Activated B cell treated with CpG ODN at 0.5 μM for 24 hours (primary cell): ENCODE measurements at regions not wholly inside any gene's neighbourhood (a gene's known extent, or its start where the extent isn't known, plus 50 kb on each side); places are given as distances from the start of the nearest gene placed in this dataset.

Experiments used
- ATAC-seq: fragments of 200-7000 bp; cut with Tn5 transposase; one replicate; pipeline ENCODE4 v1.10.0; 2021; ENCODE audit warnings: low read depth, mild to moderate bottlenecking, moderate library complexity
- CTCF ChIA-PET: fragments of 350-600 bp; sonication (Branson Sonifier 250); formaldehyde crosslinking; loops from one replicate; lab custom pipeline; 2021; ENCODE audit warnings: antibody characterized with exemption; lab: Charles Lee
- POLR2A ChIA-PET: fragments of 350-600 bp; sonication (Branson Sonifier 250); formaldehyde crosslinking; loops from one replicate; lab custom pipeline; 2021; ENCODE audit warnings: antibody characterized with exemption; lab: Charles Lee
- DNase-seq: peaks from one replicate; pipeline ENCODE4 v3.0.0; 2022
- H3K27ac Mint-ChIP-seq: one replicate; pipeline ENCODE4 v1.8.0; 2020; ENCODE audit warnings: mixed read lengths
- H3K27me3 Mint-ChIP-seq: one replicate; pipeline ENCODE4 v1.8.0; 2021; ENCODE audit warnings: mixed read lengths
- H3K36me3 Mint-ChIP-seq: one replicate; pipeline ENCODE4 v1.8.0; 2021; ENCODE audit warnings: low read depth, mixed read lengths
- H3K4me1 Mint-ChIP-seq: one replicate; pipeline ENCODE4 v1.8.0; 2021; ENCODE audit warnings: mixed read lengths
- H3K4me3 Mint-ChIP-seq: one replicate; pipeline ENCODE4 v1.8.0; 2020; ENCODE audit warnings: mild to moderate bottlenecking, mixed read lengths
- H3K9me3 Mint-ChIP-seq: one replicate; pipeline ENCODE4 v1.8.0; 2020; ENCODE audit warnings: mixed read lengths
- intact Hi-C: fragments of 100-400 bp; cut with micrococcal nuclease; formaldehyde crosslinking; loops from one replicate; pipeline ENCODE4 v1.15.1; 2024
- TF ChIP-seq, protein P1 (sequence below): fragments of 200-600 bp; IDR thresholded peaks from one replicate; pipeline ENCODE4 v1.8.0; 2022; ENCODE audit warnings: antibody characterized with exemption, mild to moderate bottlenecking

DNA sequence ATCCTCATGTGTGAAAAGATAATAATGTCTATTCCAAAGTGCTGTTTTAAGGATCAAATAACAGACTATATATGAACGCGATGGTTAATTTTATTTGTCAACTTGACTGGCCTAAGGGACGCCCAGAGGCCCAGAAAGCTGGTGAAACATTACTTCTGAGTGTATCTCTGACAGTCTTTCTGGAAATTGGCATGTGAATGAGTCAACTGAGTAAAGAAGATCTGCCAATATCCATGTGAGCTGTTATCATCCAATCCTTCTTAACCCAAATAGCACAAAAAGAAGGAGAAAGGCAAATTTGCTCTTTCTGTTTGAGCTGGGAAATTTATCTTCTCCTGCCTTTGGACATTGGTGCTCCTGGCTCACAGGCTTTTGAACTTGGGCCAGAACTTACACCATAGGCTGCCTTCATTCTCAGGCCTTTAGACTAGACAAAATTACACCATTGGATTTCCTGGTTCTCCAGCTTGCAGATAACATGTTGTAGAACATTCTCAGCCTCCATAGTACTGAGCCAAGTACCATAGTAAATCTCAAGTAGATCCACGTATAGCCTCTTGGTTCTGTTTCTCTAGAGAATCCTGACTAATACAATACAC, 114.7 kb upstream of the DOCK10 start:
- H3K27me3 Mint-ChIP-seq: peaks cover 2% of the 10 kb centered on the region
- no peaks in the 10 kb centered on the region for H3K4me1 Mint-ChIP-seq
- intact Hi-C loops: no loop called here
- H3K27ac Mint-ChIP-seq: no peak overlapping the region
- H3K4me3 Mint-ChIP-seq: no peak overlapping the region
- TF ChIP-seq, protein P1, sequence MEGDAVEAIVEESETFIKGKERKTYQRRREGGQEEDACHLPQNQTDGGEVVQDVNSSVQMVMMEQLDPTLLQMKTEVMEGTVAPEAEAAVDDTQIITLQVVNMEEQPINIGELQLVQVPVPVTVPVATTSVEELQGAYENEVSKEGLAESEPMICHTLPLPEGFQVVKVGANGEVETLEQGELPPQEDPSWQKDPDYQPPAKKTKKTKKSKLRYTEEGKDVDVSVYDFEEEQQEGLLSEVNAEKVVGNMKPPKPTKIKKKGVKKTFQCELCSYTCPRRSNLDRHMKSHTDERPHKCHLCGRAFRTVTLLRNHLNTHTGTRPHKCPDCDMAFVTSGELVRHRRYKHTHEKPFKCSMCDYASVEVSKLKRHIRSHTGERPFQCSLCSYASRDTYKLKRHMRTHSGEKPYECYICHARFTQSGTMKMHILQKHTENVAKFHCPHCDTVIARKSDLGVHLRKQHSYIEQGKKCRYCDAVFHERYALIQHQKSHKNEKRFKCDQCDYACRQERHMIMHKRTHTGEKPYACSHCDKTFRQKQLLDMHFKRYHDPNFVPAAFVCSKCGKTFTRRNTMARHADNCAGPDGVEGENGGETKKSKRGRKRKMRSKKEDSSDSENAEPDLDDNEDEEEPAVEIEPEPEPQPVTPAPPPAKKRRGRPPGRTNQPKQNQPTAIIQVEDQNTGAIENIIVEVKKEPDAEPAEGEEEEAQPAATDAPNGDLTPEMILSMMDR: no peak
- CTCF ChIA-PET: no interaction called here
- DNase-seq (no peak), ATAC-seq (no peak)
- H3K9me3 Mint-ChIP-seq: peaks cover 3% of the 10 kb centered on the region
- no peaks in the 10 kb centered on the region for H3K36me3 Mint-ChIP-seq
- POLR2A ChIA-PET: no interaction called here

DNA sequence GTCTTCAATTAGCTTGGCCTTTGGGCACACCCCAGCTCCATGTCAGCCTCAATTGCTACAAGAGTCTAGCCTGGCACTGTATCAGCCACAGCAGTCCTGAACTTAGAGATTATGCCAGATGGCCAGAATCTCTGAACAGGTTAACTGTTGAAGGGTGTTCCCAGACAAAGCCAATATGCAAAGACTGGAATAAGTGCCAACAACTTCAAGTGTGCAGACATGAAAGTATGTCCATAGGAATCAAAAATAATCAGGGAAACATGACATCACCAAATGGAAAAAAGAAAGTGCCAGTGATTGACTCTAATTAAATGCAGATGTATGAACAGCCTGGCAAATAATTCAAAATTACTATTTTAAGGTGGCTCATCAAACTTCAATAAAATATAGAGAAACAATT, 98.5 kb upstream of the DOCK10 start:
- Mint-ChIP-seq H3K36me3 (no peaks in the 10 kb centered on the region), H3K4me1 (no peaks in the 10 kb centered on the region), H3K27me3 (peaks cover 7% of the 10 kb centered on the region), H3K27ac (no peak overlapping the region), H3K9me3 (peaks cover 7% of the 10 kb centered on the region), H3K4me3 (no peak overlapping the region)
- ChIA-PET CTCF (no interaction called here), POLR2A (no interaction called here)
- TF ChIP-seq, protein P1: no peak
- intact Hi-C loops: no loop called here
- DNase-seq (no peak), ATAC-seq (no peak)

DNA sequence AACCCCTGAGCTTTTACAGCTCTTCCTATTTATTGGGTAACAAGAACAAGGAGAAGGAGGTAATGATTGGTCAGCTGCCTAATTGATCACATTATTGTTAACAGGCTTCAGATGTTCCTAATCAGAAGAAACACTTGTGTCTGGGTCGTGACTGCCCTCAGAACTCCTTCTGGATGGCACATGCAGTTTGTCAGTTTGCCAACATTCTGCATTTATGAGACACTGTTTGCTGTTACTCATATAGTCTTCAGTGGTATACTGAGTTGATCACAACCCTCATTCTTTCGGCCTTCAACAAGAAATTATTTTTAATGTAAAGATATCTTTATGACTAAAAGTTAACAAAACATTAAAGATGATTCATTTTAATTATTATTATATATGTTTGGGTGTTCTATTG, 95.7 kb upstream of the DOCK10 start:
- Mint-ChIP-seq H3K9me3 (peaks cover 4% of the 10 kb centered on the region), H3K27me3 (peaks cover 10% of the 10 kb centered on the region), H3K4me3 (no peak overlapping the region), H3K4me1 (no peaks in the 10 kb centered on the region), H3K36me3 (no peaks in the 10 kb centered on the region), H3K27ac (no peak overlapping the region)
- CTCF ChIA-PET: no interaction called here
- POLR2A ChIA-PET: no interaction called here
- TF ChIP-seq, protein P1: no peak
- DNase-seq (no peak), ATAC-seq (no peak)
- intact Hi-C loops: no loop called here

DNA sequence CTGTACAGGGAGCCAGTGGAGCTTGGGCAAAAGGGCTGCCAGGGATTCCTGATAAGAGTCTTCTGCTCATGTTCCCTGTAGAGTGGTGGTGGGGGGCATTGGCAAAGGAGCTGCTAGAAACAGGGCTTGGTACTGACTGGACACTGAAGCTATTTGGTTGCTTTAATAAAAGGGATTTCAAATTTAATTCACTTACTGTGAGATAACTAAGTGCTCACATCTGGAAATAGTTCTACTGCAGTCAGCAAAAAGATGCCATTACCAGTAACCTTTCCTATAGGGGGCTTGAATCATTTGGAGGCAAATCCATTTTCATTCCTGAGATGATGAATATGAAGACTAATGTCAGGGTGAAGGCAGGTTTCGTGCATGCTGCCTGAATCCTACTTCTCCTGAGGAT, 94.3 kb upstream of the DOCK10 start:
- no peaks in the 10 kb centered on the region for H3K4me1 Mint-ChIP-seq
- DNase-seq (no peak), ATAC-seq (no peak)
- H3K36me3 Mint-ChIP-seq: no peaks in the 10 kb centered on the region
- intact Hi-C loops: no loop called here
- ChIA-PET POLR2A (no interaction called here), CTCF (no interaction called here)
- TF ChIP-seq, protein P1: no peak
- H3K9me3 Mint-ChIP-seq: peaks cover 4% of the 10 kb centered on the region
- H3K4me3 Mint-ChIP-seq: no peak overlapping the region
- no peak overlapping the region for H3K27ac Mint-ChIP-seq
- peaks cover 6% of the 10 kb centered on the region for H3K27me3 Mint-ChIP-seq

DNA sequence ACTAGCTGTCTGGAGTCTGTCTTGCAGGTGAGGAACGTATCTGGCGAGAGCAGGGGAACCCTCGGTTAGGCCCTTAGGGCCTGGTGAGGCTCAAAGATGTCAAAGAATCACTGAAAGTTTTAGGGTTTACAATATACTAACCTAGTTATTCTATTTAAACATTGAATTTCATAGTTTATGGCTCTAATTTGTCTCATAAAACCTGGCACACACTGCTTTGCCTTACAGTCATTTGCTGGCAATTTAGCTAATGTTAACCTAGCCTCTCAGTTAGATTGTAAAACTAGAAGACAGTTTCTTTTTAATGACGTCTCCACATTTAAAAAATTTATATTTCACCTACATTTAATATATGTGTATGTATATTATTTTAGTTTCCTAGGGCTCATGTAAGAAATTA, 89.6 kb upstream of the DOCK10 start:
- H3K27me3 Mint-ChIP-seq: peaks cover 10% of the 10 kb centered on the region
- no peak overlapping the region for H3K27ac Mint-ChIP-seq
- no peak overlapping the region for H3K4me3 Mint-ChIP-seq
- ChIA-PET CTCF (interaction anchor here (1.1 kb wide), 1 partner anchor 10 kb away, joined by 3 read pairs; no protein-coding TSS in a partner anchor), POLR2A (no interaction called here)
- H3K36me3 Mint-ChIP-seq: no peaks in the 10 kb centered on the region
- ATAC-seq: no peak
- DNase-seq: no peak
- TF ChIP-seq, protein P1: no peak
- H3K4me1 Mint-ChIP-seq: no peaks in the 10 kb centered on the region
- intact Hi-C loops: no loop called here
- H3K9me3 Mint-ChIP-seq: no peaks in the 10 kb centered on the region
